SH-SY5Y (cell line): ENCODE measurements at regions not wholly inside any gene's neighbourhood (a gene's known extent, or its start where the extent isn't known, plus 50 kb on each side); places are given as distances from the start of the nearest gene placed in this dataset.

Experiments
- GATA2 ChIP-seq: IDR thresholded peaks from 2 replicates; pipeline ENCODE4 v1.6.1; 2011; ENCODE audit warnings: mild to moderate bottlenecking, low read depth, low read length
- GATA3 ChIP-seq: IDR thresholded peaks from 2 replicates; pipeline ENCODE4 v1.6.1; 2011; ENCODE audit warnings: low read depth, mild to moderate bottlenecking, low read length, moderate library complexity

DNA sequence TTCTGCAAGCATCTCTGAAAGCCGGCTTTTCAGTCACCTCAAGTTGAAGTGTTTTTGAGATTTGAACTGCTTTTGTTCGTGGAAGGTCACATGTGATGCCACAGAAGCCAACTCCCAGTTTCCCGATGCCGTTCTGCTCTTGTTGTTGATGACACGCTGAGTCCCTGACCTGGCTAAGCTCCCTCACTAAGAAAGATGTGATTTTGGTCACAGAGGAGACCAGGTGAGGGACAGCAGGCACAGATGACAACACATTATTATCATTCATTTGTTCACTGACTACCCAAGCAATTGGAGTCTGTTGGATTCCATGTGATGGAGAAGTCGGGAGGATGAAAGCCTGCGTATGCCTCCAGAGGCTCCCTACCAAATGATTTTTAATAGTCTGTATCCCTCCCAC is 822.4 kb upstream of the RBFOX1 start:
- TF ChIP-seq GATA2 (no peak), GATA3 (no peak)
